GM19395 (cell line): ENCODE measurements at regions not wholly inside any gene's neighbourhood (a gene's known extent, or its start where the extent isn't known, plus 50 kb on each side); places are given as distances from the start of the nearest gene placed in this dataset.

Source experiments
- ATAC-seq: cut with Tn5 transposase; IDR thresholded peaks from one replicate; pipeline ENCODE4 v1.9.1; 2021; ENCODE audit warnings: mild to moderate bottlenecking, moderate library complexity; ENCODE audit not compliant: unreplicated experiment

GRCh38 chr2:62370321-62371250 is 135.4 kb downstream of the TMEM17 start:
- no peak for ATAC-seq

- ATAC-seq, result no peak
Observed at GRCh38 chr2:62369541-62370202, 136.3 kb downstream of the TMEM17 start.

- ATAC-seq, result no peak
Observed at GRCh38 chr2:62364791-62365528, 141.0 kb downstream of the TMEM17 start.

- ATAC-seq, result peak; percentile 90
Observed at GRCh38 chr2:62363166-62363565, 142.8 kb downstream of the TMEM17 start.

GRCh38 chr2:62362561-62362960 is 143.4 kb downstream of the TMEM17 start:
- ATAC-seq, result peak; percentile 55

GRCh38 chr2:62361964-62362363 is 144.0 kb downstream of the TMEM17 start:
- ATAC-seq, result no peak

GRCh38 chr2:62354771-62355561 is 151.0 kb downstream of the TMEM17 start:
- ATAC-seq, result no peak

- ATAC-seq, result no peak
Observed at GRCh38 chr2:62352031-62352430, 154.0 kb downstream of the TMEM17 start.

GRCh38 chr2:62349788-62350187 is 153.9 kb downstream of the B3GNT2 start:
- no peak for ATAC-seq

GRCh38 chr2:62348700-62349099 is 152.8 kb downstream of the B3GNT2 start:
- no peak for ATAC-seq

- no peak for ATAC-seq
Observed at GRCh38 chr2:62347563-62348270, 151.8 kb downstream of the B3GNT2 start.

GRCh38 chr2:62344472-62344871 is 148.6 kb downstream of the B3GNT2 start:
- ATAC-seq, result peak; percentile 77

- ATAC-seq, result no peak
Observed at GRCh38 chr2:62343636-62344337, 147.9 kb downstream of the B3GNT2 start.

- no peak for ATAC-seq
Observed at GRCh38 chr2:62343206-62343605, 147.3 kb downstream of the B3GNT2 start.

GRCh38 chr2:62340994-62341484 is 145.1 kb downstream of the B3GNT2 start:
- peak; percentile 64 for ATAC-seq

- ATAC-seq, result no peak
Observed at GRCh38 chr2:62339837-62340236, 143.9 kb downstream of the B3GNT2 start.

GRCh38 chr2:62339413-62339812 is 143.5 kb downstream of the B3GNT2 start:
- ATAC-seq, result no peak

- ATAC-seq, result no peak
Observed at GRCh38 chr2:62338111-62338510, 142.2 kb downstream of the B3GNT2 start.

GRCh38 chr2:62337403-62337802 is 141.5 kb downstream of the B3GNT2 start:
- no peak for ATAC-seq
